ENCODE measurements at regions not wholly inside any gene's neighbourhood (a gene's known extent, or its start where the extent isn't known, plus 50 kb on each side); places are given as distances from the start of the nearest gene placed in this dataset.

DNA sequence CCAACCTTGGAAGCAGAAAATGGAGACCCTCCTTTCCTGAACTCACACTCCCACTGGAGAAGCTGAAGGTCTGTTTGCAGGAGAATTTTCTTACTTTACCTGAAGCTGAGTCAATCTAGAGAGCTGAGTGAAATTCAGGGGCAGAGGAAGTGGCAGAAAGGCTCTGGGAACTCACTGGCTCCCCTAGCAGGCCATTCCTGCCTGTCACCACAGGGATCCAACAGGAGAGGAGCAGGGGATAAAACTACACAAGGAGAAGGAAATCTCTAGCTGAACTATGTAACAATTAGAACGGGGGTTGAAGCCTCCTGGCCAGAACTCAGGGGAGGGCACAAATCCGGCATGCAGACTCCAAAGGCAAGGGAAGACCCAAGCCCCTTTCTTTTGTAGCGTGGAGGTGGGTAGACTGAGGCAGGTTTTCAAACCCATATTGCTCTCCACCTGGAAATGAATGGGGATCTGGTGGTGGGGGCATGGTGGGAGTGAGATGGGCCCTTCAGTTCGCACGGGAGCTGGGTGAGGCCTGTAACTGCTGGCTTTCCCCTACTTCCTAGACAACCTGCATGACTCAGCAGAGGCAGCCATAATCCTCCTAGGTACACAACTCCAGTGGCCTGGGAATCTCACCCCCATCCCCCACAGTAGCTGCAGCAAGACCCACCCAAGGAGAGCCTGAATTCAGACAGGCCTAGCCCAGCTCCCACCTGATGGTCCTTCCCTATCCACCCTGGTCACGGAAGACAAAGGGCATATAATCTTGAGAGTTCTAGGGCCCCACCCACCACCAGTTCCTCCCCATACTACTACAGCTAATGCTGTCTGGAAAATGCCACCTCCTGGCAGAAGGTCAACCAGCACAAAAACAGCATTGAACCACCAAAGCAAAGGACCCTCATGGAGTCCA lies 158.1 kb downstream of the LTN1 start:
- Mint-ChIP-seq H3K9me3 (peaks cover 4% of the 10 kb centered on the region), H3K36me3 (peaks cover 9% of the 10 kb centered on the region), H3K27ac (no peak overlapping the region), H3K27me3 (peaks cover 4% of the 10 kb centered on the region), H3K4me1 (peaks cover 6% of the 10 kb centered on the region), H3K4me3 (no peak overlapping the region)
- ATAC-seq (ENCODE audit: low read depth) (no peak), DNase-seq (ENCODE audit: low spot score in 2 of 2) (no peak)

DNA sequence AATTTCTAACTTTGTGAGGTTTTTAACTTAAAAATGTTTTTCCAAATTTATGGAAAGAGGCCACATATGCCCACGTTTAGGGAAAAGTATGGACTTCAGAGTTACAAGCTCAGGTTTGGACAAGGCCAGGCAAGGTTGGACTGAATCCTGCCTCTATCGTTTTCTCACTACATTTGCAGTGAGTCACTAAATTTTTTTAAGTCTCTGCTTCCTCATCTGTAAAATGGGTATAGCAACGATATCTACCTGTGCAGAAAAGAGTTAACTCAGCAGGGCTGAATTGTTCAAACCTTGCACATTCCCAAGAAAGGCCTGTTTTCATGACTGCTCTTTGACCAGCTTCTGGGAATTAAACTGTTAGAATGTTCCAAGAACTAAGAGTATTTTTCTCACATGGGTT lies 159.1 kb downstream of the LTN1 start:
- ATAC-seq (ENCODE audit: low read depth) (no peak), DNase-seq (ENCODE audit: low spot score in 2 of 2) (no peak)
- Mint-ChIP-seq H3K36me3 (peaks cover 6% of the 10 kb centered on the region), H3K9me3 (peaks cover 4% of the 10 kb centered on the region), H3K4me1 (peaks cover 6% of the 10 kb centered on the region), H3K27me3 (peaks cover 4% of the 10 kb centered on the region), H3K27ac (no peak overlapping the region), H3K4me3 (no peak overlapping the region)

DNA sequence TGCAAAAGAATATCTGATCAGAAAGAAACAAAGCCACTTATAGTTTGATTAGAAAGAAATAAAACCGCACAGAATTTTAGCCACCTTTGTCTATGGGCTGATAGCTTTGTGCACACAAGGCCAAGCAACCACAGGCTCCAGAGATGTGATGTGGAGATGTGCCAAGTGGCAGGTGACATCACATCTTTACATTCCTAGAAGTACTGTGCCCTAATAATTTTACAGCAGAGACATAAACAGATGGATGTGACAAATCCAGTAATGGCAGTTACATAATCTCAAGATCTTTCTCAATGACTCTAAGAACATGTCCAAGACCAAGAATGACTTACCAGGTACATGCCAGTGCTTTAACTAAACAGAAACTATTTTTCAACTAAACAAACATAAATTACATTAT lies 159.5 kb downstream of the LTN1 start:
- Mint-ChIP-seq H3K27ac (no peak overlapping the region), H3K4me3 (no peak overlapping the region), H3K4me1 (peaks cover 6% of the 10 kb centered on the region)

GRCh38 chr21:28832715-28833061 lies 160.0 kb downstream of the LTN1 start:
- Mint-ChIP-seq H3K27me3 (peaks cover 6% of the 10 kb centered on the region), H3K27ac (no peak overlapping the region), H3K9me3 (peaks cover 4% of the 10 kb centered on the region), H3K36me3 (peaks cover 6% of the 10 kb centered on the region), H3K4me3 (no peak overlapping the region), H3K4me1 (peaks cover 6% of the 10 kb centered on the region)
- no peak for ATAC-seq (ENCODE audit: low read depth)
- no peak for DNase-seq (ENCODE audit: low spot score in 2 of 2)

More for the DNA sequence above, 159.5 kb downstream of the LTN1 start:
- Mint-ChIP-seq H3K36me3 (peaks cover 6% of the 10 kb centered on the region), H3K27me3 (peaks cover 4% of the 10 kb centered on the region), H3K9me3 (peaks cover 4% of the 10 kb centered on the region)
- ATAC-seq (ENCODE audit: low read depth) (no peak), DNase-seq (ENCODE audit: low spot score in 2 of 2) (no peak)

DNA sequence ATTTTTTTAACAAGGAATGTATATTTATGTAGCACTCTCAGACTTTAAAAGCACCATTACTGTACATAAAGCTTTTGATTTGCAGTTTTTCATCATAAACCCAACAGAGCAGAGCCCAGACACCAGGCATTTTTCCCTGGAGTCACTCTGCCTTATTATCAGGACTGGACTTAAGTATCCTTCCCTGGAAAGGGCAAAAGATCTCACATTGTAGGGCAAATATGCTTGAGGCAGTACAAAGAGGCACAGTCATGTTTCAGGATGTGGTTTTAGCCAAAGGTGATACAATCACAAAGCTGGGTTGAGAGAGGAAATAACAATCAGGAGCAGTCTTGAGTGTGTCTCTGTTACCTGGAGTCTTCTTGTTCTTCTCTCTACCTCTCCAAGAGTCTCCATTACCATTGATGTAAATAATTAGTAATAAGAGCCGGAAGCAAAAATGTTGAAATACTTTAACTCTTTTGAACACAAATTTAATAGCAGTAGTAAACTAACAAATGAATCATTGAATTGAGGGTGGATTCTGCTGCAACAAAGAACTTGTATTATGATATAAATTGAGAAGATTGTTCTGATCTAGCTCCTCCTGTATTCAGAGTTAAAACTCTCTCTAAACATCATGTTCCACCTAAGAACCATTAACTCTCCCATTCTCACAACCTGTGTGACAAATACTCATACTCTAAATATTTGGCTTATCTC lies 160.5 kb downstream of the LTN1 start:
- no peak for DNase-seq (ENCODE audit: low spot score in 2 of 2)
- peaks cover 6% of the 10 kb centered on the region for H3K27me3 Mint-ChIP-seq
- peaks cover 4% of the 10 kb centered on the region for H3K36me3 Mint-ChIP-seq
- peaks cover 6% of the 10 kb centered on the region for H3K4me1 Mint-ChIP-seq
- ATAC-seq (ENCODE audit: low read depth), result no peak
- no peak overlapping the region for H3K4me3 Mint-ChIP-seq
- H3K9me3 Mint-ChIP-seq, result peaks cover 4% of the 10 kb centered on the region
- H3K27ac Mint-ChIP-seq, result no peak overlapping the region

DNA sequence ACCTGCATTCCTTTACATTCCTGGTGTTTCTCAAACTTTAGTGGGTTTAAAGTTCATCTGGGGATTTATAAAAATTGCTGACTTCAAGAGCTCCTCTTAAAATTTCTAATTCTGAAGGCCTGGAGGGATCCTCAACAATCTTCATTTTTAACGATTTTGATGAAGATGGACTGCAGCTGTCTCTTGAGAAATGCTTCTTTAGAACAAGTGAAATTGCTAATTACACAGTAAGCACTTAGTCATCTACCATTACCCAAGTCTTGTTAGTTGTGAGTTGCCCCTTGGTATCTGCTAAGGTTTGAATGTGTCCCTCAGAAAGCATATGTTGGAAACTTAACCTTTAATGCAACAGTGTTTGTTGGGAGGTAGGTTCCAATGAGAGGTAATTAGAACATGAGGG lies 163.7 kb downstream of the LTN1 start:
- DNase-seq (ENCODE audit: low spot score in 2 of 2) (no peak), ATAC-seq (ENCODE audit: low read depth) (no peak)
- H3K27me3 Mint-ChIP-seq, result peaks cover 6% of the 10 kb centered on the region
- peaks cover 2% of the 10 kb centered on the region for H3K9me3 Mint-ChIP-seq
- H3K4me3 Mint-ChIP-seq, result no peak overlapping the region
- no peak overlapping the region for H3K27ac Mint-ChIP-seq
- peaks cover 6% of the 10 kb centered on the region for H3K4me1 Mint-ChIP-seq
- peaks cover 7% of the 10 kb centered on the region for H3K36me3 Mint-ChIP-seq

DNA sequence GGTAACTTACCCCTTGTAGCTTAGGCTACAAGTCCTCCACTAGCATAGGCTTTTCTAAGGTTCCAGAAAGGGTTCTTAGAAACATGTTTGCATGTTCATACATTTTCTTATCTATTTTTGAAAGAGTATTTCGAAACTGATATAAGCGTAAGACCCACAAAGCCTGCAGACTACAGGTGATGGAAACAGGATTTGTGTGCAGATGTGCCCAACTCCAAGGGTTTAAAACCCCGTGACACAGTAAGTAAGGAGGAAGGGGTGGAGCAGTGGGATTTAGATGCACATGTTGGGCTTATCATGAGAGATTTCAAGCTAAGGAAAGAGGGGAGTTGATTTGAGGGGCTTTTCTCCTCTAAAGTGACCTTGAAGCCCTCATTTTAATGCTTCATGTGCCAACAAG lies 164.7 kb downstream of the LTN1 start:
- Mint-ChIP-seq H3K9me3 (peaks cover 2% of the 10 kb centered on the region), H3K27ac (no peak overlapping the region), H3K4me3 (no peak overlapping the region), H3K4me1 (peaks cover 6% of the 10 kb centered on the region), H3K27me3 (peaks cover 6% of the 10 kb centered on the region), H3K36me3 (peaks cover 7% of the 10 kb centered on the region)
- no peak for DNase-seq (ENCODE audit: low spot score in 2 of 2)
- no peak for ATAC-seq (ENCODE audit: low read depth)

DNA sequence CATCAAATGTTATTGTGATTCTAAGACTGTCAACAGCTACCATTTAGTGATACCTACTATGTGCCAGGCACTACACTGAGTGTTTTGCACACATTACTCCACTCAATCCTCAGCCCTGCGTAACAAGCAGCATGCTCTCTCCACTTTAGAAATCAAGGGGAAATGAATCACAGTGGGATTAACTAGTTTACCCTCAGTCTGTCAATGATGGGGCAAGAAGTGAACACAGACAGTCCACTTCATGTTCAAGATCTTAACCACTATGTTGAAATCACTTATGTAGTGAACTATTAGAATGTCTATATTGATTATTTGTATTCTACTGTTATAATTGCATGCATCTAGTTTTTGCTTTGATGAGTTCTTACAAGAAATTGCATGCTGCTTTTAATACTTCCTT lies 165.3 kb downstream of the LTN1 start:
- H3K36me3 Mint-ChIP-seq, result peaks cover 5% of the 10 kb centered on the region
- peaks cover 6% of the 10 kb centered on the region for H3K27me3 Mint-ChIP-seq
- no peak for DNase-seq (ENCODE audit: low spot score in 2 of 2)
- H3K4me3 Mint-ChIP-seq, result no peak overlapping the region
- H3K4me1 Mint-ChIP-seq, result peaks cover 4% of the 10 kb centered on the region
- H3K27ac Mint-ChIP-seq, result no peak overlapping the region
- no peak for ATAC-seq (ENCODE audit: low read depth)
- H3K9me3 Mint-ChIP-seq, result peaks cover 2% of the 10 kb centered on the region

GRCh38 chr21:28826569-28826968 lies 166.1 kb downstream of the LTN1 start:
- H3K27ac Mint-ChIP-seq, result no peak overlapping the region
- H3K36me3 Mint-ChIP-seq, result peaks cover 5% of the 10 kb centered on the region
- H3K27me3 Mint-ChIP-seq, result peaks cover 6% of the 10 kb centered on the region

GRCh38 chr21:28826021-28826420 lies 166.7 kb downstream of the LTN1 start:
- ATAC-seq (ENCODE audit: low read depth) (no peak), DNase-seq (ENCODE audit: low spot score in 2 of 2) (no peak)
- H3K36me3 Mint-ChIP-seq, result peaks cover 5% of the 10 kb centered on the region
- no peak overlapping the region for H3K27ac Mint-ChIP-seq
- peaks cover 6% of the 10 kb centered on the region for H3K27me3 Mint-ChIP-seq
- no peak overlapping the region for H3K4me3 Mint-ChIP-seq
- H3K4me1 Mint-ChIP-seq, result no peaks in the 10 kb centered on the region
- H3K9me3 Mint-ChIP-seq, result peaks cover 2% of the 10 kb centered on the region

More at GRCh38 chr21:28826569-28826968, 166.1 kb downstream of the LTN1 start:
- ATAC-seq (ENCODE audit: low read depth), result no peak
- H3K4me3 Mint-ChIP-seq, result no peak overlapping the region
- no peak for DNase-seq (ENCODE audit: low spot score in 2 of 2)
- H3K4me1 Mint-ChIP-seq, result peaks cover 3% of the 10 kb centered on the region
- H3K9me3 Mint-ChIP-seq, result peaks cover 2% of the 10 kb centered on the region

- Mint-ChIP-seq H3K27ac (no peak overlapping the region), H3K36me3 (peaks cover 3% of the 10 kb centered on the region), H3K9me3 (no peaks in the 10 kb centered on the region), H3K4me1 (no peaks in the 10 kb centered on the region), H3K4me3 (no peak overlapping the region), H3K27me3 (peaks cover 2% of the 10 kb centered on the region)
- no peak for ATAC-seq (ENCODE audit: low read depth)
- no peak for DNase-seq (ENCODE audit: low spot score in 2 of 2)
Observed at GRCh38 chr21:28823429-28823828, 169.2 kb downstream of the LTN1 start.

GRCh38 chr21:28822486-28823335 lies 170.0 kb downstream of the LTN1 start:
- no peak overlapping the region for H3K27ac Mint-ChIP-seq
- H3K4me3 Mint-ChIP-seq, result no peak overlapping the region
- no peaks in the 10 kb centered on the region for H3K9me3 Mint-ChIP-seq
- DNase-seq (ENCODE audit: low spot score in 2 of 2) (no peak), ATAC-seq (ENCODE audit: low read depth) (no peak)
- peaks cover 3% of the 10 kb centered on the region for H3K36me3 Mint-ChIP-seq
- H3K4me1 Mint-ChIP-seq, result no peaks in the 10 kb centered on the region
- H3K27me3 Mint-ChIP-seq, result no peaks in the 10 kb centered on the region

GRCh38 chr21:28822123-28822399 lies 170.6 kb downstream of the LTN1 start:
- Mint-ChIP-seq H3K27me3 (no peaks in the 10 kb centered on the region), H3K27ac (no peak overlapping the region), H3K9me3 (no peaks in the 10 kb centered on the region), H3K4me1 (no peaks in the 10 kb centered on the region), H3K36me3 (peaks cover 3% of the 10 kb centered on the region), H3K4me3 (no peak overlapping the region)
- ATAC-seq (ENCODE audit: low read depth) (no peak), DNase-seq (ENCODE audit: low spot score in 2 of 2) (no peak)
